HEK293T (cell line): ENCODE measurements at regions not wholly inside any gene's neighbourhood (a gene's known extent, or its start where the extent isn't known, plus 50 kb on each side); places are given as distances from the start of the nearest gene placed in this dataset.

ENCODE experiments used
- ARNT ChIP-seq: fragments of 450-650 bp; IDR thresholded peaks from 2 replicates; pipeline ENCODE4 v1.6.1; 2017; ENCODE audit warnings: mild to moderate bottlenecking
- BHLHE40 ChIP-seq: fragments of 450-650 bp; IDR thresholded peaks from 2 replicates; pipeline ENCODE4 v1.6.1; 2016; ENCODE audit warnings: mild to moderate bottlenecking, moderate library complexity, borderline replicate concordance
- CTBP1 ChIP-seq: fragments of 450-650 bp; IDR thresholded peaks from 2 replicates; pipeline ENCODE4 v1.6.1; 2016; ENCODE audit warnings: borderline replicate concordance
- ELF4 ChIP-seq: fragments of 450-650 bp; IDR thresholded peaks from 2 replicates; pipeline ENCODE4 v1.6.1; 2017; ENCODE audit warnings: antibody characterized with exemption
- FOXA1 ChIP-seq: fragments of 450-650 bp; IDR thresholded peaks from 2 replicates; pipeline ENCODE4 v1.6.1; 2016; ENCODE audit warnings: mild to moderate bottlenecking
- FOXK2 ChIP-seq: fragments of 450-650 bp; IDR thresholded peaks from 2 replicates; pipeline ENCODE4 v1.6.1; 2016; ENCODE audit warnings: mild to moderate bottlenecking
- FOXM1 ChIP-seq: fragments of 450-650 bp; IDR thresholded peaks from 2 replicates; pipeline ENCODE4 v1.6.1; 2017; ENCODE audit warnings: mild to moderate bottlenecking, borderline replicate concordance
- HDGF ChIP-seq: fragments of 450-650 bp; IDR thresholded peaks from 2 replicates; pipeline ENCODE4 v1.6.1; 2017; ENCODE audit warnings: antibody characterized with exemption, borderline replicate concordance
- L3MBTL2 ChIP-seq: fragments of 450-650 bp; conservative IDR thresholded peaks from 2 replicates; pipeline ENCODE4 v1.6.1; 2016; ENCODE audit warnings: mild to moderate bottlenecking
- LEF1 ChIP-seq: fragments of 450-650 bp; IDR thresholded peaks from 2 replicates; pipeline ENCODE4 v1.6.1; 2017; ENCODE audit warnings: mild to moderate bottlenecking, borderline replicate concordance
- NFRKB ChIP-seq: fragments of 450-650 bp; IDR thresholded peaks from 2 replicates; pipeline ENCODE4 v1.6.1; 2016; ENCODE audit warnings: mild to moderate bottlenecking, moderate library complexity
- SP1 ChIP-seq: fragments of 450-650 bp; IDR thresholded peaks from 2 replicates; pipeline ENCODE4 v1.6.1; 2017
- SUZ12 ChIP-seq: fragments of 450-650 bp; IDR thresholded peaks from 2 replicates; pipeline ENCODE4 v1.6.1; 2016; ENCODE audit warnings: mild to moderate bottlenecking
- TARDBP ChIP-seq: fragments of 450-650 bp; IDR thresholded peaks from 2 replicates; pipeline ENCODE4 v1.6.1; 2016

DNA sequence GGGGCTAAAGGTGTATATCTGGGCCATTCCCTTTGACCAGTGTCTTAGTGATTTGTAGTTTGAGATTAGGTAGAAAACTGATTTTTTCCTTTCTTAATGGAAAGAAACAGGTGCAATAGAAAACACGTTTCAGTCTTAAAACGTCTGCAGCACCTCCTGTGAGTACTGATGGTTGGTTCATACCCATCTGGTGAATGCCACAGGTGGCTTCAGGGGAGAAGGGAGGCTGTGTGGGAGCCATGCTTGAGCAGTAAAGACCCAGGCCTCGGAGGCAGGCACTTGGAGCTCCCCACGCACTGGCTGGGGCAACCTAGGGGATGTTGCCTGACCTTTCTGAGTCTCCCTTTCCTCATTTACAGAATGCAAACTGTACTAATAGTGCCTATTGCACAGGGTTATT, 171.5 kb upstream of the GRB10 start:
- TF ChIP-seq NFRKB (no peak), L3MBTL2 (no peak), SP1 (no peak), SUZ12 (no peak), CTBP1 (no peak), HDGF (no peak), FOXA1 (no peak), TARDBP (no peak), ELF4 (no peak), BHLHE40 (no peak), FOXM1 (no peak), FOXK2 (no peak), LEF1 (no peak), ARNT (no peak)
